HG02884 (cell line): ENCODE measurements at regions not wholly inside any gene's neighbourhood (a gene's known extent, or its start where the extent isn't known, plus 50 kb on each side); places are given as distances from the start of the nearest gene placed in this dataset.

ENCODE experiments used
- ATAC-seq: cut with Tn5 transposase; IDR thresholded peaks from one replicate; pipeline ENCODE4 v1.9.1; 2021; ENCODE audit warnings: mild to moderate bottlenecking, moderate library complexity; ENCODE audit not compliant: unreplicated experiment

DNA sequence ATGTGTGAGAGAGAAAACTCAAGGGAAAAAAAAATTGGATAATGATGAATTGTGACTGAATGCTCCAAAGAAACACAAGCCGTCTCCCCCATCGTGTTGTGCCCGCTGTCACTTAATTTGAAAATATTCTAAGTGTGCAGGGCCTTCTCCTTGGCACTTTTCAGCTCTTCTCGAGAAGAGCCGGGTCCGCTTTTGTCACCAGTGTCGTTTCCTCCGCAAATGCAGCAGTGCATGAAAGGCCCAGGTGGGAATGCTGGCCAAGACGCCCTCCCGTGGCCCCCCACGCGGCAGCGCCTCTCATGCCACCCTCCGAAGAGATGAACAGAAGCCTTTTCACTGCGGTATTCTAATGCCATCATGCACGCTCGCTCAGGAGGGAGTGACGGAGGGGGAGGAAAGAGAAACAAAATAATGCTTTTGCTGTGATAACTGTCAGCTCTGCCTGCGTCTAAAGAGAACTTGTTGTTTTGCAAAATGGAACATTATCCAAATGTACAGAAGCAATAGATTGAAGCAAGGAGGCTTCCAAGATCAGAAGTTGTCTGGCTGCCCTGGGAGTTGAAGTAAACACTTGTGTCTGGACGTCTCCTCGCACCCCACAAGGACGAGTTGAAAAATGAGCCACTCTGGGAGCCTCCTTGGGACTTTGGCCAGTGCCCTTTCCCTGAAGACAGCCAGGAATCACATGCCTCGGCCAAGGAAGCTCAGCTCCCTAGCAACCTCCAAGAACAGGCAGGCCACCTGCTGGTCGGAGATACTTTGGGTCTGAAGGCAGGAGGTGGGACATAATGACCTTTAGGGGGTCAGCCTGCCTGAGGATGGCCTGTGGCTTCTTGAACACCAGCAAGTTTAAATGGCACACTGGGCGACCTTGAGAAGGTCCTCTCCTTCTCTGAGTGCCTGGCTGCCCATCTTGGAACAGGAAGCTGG, 166.1 kb upstream of the ZC3H12A start:
- ATAC-seq, result no peak

DNA sequence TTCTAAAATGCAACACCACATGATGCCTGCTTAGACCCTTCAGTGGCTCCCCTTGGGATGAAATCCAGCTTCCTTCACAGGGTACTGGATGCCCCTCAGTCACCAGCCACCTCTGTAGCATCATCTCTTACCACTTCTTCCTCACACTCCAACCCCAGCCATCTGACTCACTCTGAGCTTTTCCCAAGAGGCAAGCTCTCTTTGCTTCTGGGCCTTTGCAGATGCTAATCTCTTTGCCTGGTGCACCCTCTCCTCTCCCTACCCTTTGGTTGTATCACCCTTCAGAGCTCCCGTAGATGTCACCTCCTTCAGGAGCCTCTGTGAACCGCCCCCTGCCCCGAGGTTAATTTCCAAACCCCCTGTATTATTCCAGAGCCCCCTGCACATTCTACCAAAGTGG, 164.8 kb upstream of the ZC3H12A start:
- no peak for ATAC-seq

GRCh38 chr1:37310064-37310463, 164.3 kb upstream of the ZC3H12A start:
- ATAC-seq, result no peak

DNA sequence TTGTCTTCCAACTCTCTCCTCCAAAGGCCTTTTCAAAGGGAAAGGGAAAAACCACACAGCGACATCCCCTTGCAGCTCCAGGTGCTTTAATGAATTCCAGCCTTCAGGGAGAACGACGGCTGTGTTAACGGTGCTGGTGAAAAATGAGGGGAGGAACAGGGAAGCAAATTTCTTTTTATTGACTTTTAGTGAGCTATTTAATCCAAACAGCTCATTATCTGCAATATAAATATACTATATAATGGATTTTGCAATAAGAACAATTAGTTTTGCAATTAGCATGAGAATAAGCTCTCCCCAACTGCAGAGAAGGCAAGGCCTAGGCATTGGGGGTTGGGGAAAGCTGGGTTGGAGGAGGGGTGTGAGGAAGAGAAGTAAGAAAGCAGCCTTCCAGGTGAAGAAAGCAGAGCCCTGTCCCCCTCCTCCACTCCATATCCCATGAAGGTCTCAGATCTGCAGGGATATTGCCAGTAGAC, 159.0 kb upstream of the ZC3H12A start:
- ATAC-seq, result no peak

- no peak for ATAC-seq
These were observed 156.4 kb upstream of the ZC3H12A start for GRCh38 chr1:37317870-37318467.

- no peak for ATAC-seq
These were observed 155.9 kb upstream of the ZC3H12A start for GRCh38 chr1:37318490-37318889.

DNA sequence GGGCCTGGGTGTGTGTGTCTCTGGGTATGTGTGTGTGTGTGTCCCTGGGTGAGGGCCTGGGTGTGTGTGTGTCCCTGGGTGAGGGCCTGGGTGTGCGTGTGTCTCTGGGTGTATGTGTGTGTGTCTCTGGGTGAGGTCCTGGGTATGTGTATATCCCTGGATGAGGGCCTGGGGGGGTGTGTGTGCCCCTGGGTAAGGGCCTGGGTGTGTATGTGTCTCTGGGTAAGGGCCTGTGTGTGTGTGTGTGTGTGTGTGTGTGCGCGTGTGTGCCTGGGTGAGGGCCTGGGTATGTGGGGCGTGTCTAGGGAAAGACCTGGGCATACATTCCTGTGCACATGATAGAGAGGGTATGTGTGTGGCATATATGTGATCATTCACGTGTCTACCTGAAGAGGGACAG, 155.1 kb upstream of the ZC3H12A start:
- ATAC-seq, result no peak

DNA sequence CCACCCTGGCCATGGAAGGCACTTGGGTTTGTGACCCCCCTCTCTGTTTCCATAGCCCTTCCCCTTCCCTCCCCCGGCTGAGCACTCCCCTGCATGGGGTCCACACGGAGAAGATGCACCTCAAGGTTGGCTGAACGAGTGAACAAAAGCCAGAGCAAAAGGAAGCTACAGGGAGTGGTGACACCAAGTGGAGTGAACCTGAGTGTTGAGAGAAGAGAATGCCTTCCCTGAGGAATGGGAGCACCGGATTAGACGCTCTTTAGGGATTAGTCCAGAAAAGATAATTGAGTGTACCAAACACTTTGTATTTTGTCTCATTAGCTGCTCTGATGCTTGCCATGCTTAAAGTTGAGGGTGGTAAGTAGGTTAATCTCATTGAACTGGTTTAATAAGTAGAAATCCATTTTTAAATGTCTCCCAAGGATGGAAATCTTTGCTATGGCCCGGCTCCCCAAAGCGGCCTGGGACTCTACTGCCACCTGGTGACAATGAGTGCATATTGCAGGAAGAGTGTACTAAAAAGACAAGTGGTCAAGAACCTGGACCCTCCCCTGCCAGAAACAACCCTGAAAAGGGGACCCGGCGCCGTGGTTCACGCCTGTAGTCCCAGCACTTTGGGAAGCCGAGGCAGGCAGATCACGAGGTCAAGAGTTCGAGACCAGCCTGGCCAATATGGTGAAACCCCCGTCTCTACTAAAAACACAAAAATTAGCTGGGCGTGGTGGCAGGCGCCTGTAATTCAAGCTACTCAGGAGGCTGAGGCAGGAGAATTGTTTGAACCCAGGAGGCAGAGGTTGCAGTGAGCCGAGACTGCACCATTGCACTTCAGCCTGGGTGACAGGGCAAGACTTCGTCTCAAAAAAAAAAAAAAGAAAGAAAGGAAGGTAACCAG, 150.6 kb upstream of the ZC3H12A start:
- no peak for ATAC-seq

DNA sequence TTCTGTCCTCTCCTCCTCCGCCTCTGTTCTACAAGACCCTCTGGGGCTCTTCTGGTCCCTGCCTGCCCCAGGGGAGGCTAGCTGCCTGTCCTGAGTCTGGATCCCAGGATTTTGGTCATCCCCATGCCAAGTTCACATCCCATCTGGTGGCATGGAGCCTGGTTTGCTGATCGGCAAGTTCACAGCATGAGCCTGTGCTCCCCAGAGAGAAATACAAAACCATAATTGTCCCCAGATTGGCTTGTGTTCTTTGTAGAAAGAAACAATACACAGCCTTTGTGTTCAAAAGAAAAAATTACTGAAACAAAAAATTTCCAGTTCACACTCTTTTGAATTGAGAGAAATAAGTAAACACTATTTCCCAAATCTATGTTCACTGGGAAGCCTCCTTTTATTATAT, 149.4 kb upstream of the ZC3H12A start:
- ATAC-seq, result no peak

DNA sequence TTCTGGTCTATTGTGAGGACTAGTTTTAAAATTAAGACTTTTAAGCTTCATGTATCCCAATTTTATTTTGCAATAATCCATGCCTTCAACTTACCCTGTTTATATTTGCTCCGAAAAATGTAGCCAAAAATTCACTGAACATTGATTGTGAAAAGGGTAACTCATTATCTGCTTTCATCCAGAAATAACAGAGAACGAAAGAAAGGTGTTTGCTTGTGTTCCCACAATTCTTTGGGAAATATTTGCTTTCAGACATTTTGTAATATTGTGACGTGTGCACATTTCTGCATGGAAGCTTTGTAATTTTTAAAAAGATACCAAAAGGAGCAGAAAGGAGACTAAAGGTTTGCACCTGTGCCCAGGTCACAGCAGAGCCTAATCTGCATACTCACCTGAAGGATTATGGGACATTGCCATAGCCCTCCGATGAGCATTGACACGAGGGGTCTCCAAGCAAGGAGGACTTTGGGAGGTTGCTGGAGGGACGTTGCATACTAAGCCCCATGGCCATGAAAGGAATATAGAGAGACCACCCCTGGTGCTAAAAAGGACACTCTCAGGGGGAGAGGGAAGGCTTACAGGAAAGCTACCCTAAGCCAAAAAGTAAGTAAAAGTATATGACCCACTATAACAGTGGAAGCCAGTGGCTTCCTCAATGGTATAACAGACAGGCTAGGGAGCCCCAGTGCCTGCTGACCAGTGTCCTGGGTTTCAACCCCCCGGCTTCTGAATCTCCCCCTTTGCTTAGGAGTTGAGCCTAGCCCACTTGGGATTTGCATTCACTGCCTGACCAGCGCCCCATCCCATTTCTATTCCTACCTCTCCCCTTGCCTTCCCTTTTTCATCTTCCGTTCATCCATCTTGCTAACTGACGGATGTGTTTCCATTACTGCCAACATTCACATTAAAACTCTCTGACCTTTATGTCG, 148.6 kb upstream of the ZC3H12A start:
- no peak for ATAC-seq

GRCh38 chr1:37332126-37332525, 142.3 kb upstream of the ZC3H12A start:
- no peak for ATAC-seq

DNA sequence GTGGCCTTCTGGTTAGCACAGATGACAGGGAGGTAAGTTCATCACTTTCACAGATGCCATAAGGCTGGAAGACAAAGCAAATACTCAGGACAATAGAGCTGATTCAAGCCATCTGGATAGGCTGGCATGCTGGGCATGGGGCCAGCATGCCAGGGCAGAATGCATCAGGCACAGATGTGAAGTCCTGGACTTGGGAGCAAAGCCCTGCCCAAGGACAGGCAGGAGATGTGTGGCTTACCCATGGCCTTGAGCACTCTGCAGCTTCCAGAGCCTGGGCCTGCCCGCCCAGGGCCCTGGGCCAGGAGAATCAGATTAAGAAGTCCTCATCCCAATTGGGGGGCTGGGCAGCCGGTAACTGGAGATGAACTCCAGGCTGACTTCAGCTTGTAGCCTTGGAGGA, 135.7 kb upstream of the ZC3H12A start:
- ATAC-seq, result no peak

GRCh38 chr1:37342736-37343135, 131.6 kb upstream of the ZC3H12A start:
- no peak for ATAC-seq

GRCh38 chr1:37347104-37347649, 127.2 kb upstream of the ZC3H12A start:
- no peak for ATAC-seq

DNA sequence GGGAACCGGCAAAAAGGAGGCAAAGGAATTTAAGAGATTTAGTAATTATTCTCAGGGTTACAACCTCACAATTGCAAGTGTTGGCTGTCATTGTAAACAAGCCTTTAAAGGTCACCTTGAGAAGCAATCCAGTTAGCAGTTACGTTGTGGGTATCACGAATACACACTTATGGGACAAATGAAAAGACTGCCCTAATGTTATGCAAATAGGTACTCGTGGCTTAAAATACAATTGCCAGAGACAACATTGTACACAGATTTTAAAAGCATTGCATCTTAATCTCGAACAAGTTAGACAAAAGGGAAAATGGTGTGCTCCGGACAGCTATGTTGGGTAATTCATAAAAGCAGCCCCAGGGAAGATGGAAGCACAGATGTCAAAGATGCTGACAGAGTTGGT, 120.5 kb upstream of the ZC3H12A start:
- ATAC-seq, result no peak

DNA sequence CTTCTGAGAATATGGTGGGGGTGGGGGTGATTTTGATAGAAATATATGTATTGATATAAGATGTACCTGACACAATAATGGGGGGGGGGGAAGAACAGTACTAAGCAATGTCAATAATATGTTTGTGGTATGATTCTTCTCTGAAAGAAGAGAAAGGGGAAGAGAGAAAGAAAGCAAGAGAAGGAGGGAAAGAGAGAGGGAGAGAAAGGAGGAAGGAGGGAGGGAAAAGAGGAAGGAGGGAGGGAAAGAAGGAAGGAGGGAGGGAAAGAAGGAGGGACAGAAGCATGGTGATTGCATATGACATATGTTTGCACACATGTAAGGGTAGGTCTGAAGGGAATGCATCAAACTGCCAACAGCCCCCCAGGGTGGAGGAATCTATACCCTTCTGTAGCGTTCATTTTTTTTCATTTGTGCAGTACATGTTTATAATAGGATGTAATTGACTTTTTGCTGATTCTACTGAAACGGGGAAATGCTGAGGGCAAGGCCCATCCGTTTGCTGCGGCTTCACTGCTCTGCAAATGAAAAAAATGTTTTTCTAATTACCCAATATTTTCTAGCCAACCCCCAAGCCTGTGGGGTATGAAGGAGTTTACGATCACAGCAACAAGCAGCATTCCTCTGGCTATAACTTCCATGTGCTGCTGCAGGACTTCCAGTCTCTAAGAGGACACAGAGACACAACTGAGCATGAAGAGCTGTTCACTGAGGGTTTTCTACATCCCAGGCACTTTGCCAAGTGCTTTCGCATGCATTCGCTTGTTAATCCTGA, 119.3 kb upstream of the ZC3H12A start:
- no peak for ATAC-seq

GRCh38 chr1:37358992-37359391, 115.4 kb upstream of the ZC3H12A start:
- no peak for ATAC-seq

DNA sequence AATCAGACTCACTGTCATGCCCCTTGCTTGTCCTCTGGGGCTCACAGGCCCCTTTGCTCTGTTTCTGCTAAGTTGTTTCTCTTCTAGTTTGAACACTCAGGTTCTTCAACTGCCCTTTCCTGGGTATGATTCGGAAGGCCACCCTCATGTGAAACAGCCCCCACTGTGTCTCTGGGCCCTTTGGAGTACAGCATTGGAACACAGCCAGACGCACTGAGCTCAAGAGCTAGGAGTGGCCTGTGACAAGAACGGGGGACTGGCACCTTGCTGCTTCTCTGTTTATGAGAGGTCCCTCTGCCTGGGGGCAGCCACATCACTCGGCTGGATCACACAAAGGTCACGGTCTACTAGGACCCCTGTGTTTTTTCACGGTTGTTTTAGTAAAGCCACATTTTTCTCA, 114.4 kb upstream of the ZC3H12A start:
- ATAC-seq, result no peak
